ENCODE measurements at regions not wholly inside any gene's neighbourhood (a gene's known extent, or its start where the extent isn't known, plus 50 kb on each side); places are given as distances from the start of the nearest gene placed in this dataset.

DNA sequence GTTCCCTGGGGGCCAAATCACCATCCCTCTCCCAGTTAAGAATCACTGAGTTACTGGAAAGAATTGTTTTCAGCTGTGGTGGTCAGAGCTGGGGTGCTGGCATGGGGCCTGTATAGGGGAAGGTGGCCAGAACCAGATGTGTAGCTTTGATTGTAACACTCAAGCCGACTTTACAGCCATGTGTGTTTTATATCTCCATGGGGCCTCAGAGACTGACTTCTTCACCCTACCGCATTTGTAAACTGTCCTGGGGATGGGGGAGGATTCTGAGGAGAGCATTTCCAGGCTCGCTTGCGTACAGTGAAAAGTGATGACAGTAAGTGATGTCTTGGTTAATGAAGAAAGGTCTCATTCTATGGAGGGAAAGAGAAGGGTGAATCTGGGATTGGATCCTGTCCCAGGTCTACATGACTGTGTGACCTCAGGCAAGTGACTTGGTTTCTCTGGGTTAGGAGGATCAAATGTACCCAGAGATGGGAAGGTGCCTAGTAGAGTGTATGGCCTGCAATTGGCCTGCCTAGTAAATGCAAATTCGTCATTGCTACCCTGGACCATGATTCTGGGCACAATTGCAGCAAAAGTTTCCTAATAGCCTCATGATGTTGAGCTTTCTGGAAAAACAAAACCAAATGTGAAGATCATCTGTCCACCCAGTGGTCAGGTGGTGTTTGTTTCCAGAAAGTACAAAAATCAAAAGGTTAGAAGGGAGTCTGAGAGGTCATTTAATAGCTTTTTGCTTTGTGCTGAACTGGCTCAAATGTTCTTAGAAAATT is 49.7 kb upstream of the RCC2 start:
- intact Hi-C loops (cut with DNase I; ENCODE audit: low total_unique reads) = no loop called here
- no peaks in the 10 kb centered on the region for H3K4me1 ChIP-seq

More for the DNA sequence above, 49.7 kb upstream of the RCC2 start:
- TF ChIP-seq, protein P1, sequence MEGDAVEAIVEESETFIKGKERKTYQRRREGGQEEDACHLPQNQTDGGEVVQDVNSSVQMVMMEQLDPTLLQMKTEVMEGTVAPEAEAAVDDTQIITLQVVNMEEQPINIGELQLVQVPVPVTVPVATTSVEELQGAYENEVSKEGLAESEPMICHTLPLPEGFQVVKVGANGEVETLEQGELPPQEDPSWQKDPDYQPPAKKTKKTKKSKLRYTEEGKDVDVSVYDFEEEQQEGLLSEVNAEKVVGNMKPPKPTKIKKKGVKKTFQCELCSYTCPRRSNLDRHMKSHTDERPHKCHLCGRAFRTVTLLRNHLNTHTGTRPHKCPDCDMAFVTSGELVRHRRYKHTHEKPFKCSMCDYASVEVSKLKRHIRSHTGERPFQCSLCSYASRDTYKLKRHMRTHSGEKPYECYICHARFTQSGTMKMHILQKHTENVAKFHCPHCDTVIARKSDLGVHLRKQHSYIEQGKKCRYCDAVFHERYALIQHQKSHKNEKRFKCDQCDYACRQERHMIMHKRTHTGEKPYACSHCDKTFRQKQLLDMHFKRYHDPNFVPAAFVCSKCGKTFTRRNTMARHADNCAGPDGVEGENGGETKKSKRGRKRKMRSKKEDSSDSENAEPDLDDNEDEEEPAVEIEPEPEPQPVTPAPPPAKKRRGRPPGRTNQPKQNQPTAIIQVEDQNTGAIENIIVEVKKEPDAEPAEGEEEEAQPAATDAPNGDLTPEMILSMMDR (IDR thresholded peaks at IDR 0.05) = peak in 2 of 4 experiments; percentile 6 to 19
- no peak for TF ChIP-seq POLR2A (IDR thresholded peaks at IDR 0.05)
- Histone ChIP-seq H3K9me3 (no peaks in the 10 kb centered on the region), H3K27me3 (no peaks in the 10 kb centered on the region), H3K27ac (peak overlapping the region; percentile 59 to 67), H3K4me3 (no peak overlapping the region), H3K36me3 (no peaks in the 10 kb centered on the region)
- DNase-seq = peak; percentile 61 to 64
